HEK293T (cell line): ENCODE measurements at regions not wholly inside any gene's neighbourhood (a gene's known extent, or its start where the extent isn't known, plus 50 kb on each side); places are given as distances from the start of the nearest gene placed in this dataset.

ENCODE experiments used
- CTCF ChIA-PET: fragments of 350-600 bp; formaldehyde crosslinking; extraction: SDS; loops from one replicate; lab custom pipeline; 2021; ENCODE audit warnings: antibody characterized with exemption, inconsistent platforms; lab: Yijun Ruan, JAX
- POLR2A ChIA-PET: fragments of 350-600 bp; formaldehyde crosslinking; extraction: SDS; loops from one replicate; lab custom pipeline; 2020; ENCODE audit warnings: antibody characterized with exemption, inconsistent platforms; lab: Yijun Ruan, JAX
- DNase-seq: peaks from one replicate; pipeline ENCODE4 v3.0.0; 2012; ENCODE audit warnings: mixed read lengths; ENCODE audit errors: extremely low spot score
- ARNT ChIP-seq: fragments of 450-650 bp; IDR thresholded peaks from 2 replicates; pipeline ENCODE4 v1.6.1; 2017; ENCODE audit warnings: mild to moderate bottlenecking
- BHLHE40 ChIP-seq: fragments of 450-650 bp; IDR thresholded peaks from 2 replicates; pipeline ENCODE4 v1.6.1; 2016; ENCODE audit warnings: mild to moderate bottlenecking, moderate library complexity, borderline replicate concordance
- CTBP1 ChIP-seq: fragments of 450-650 bp; IDR thresholded peaks from 2 replicates; pipeline ENCODE4 v1.6.1; 2016; ENCODE audit warnings: borderline replicate concordance
- ELF4 ChIP-seq: fragments of 450-650 bp; IDR thresholded peaks from 2 replicates; pipeline ENCODE4 v1.6.1; 2017; ENCODE audit warnings: antibody characterized with exemption
- FOXA1 ChIP-seq: fragments of 450-650 bp; IDR thresholded peaks from 2 replicates; pipeline ENCODE4 v1.6.1; 2016; ENCODE audit warnings: mild to moderate bottlenecking
- FOXK2 ChIP-seq: fragments of 450-650 bp; IDR thresholded peaks from 2 replicates; pipeline ENCODE4 v1.6.1; 2016; ENCODE audit warnings: mild to moderate bottlenecking
- FOXM1 ChIP-seq: fragments of 450-650 bp; IDR thresholded peaks from 2 replicates; pipeline ENCODE4 v1.6.1; 2017; ENCODE audit warnings: mild to moderate bottlenecking, borderline replicate concordance
- HDGF ChIP-seq: fragments of 450-650 bp; IDR thresholded peaks from 2 replicates; pipeline ENCODE4 v1.6.1; 2017; ENCODE audit warnings: antibody characterized with exemption, borderline replicate concordance
- L3MBTL2 ChIP-seq: fragments of 450-650 bp; conservative IDR thresholded peaks from 2 replicates; pipeline ENCODE4 v1.6.1; 2016; ENCODE audit warnings: mild to moderate bottlenecking
- LEF1 ChIP-seq: fragments of 450-650 bp; IDR thresholded peaks from 2 replicates; pipeline ENCODE4 v1.6.1; 2017; ENCODE audit warnings: mild to moderate bottlenecking, borderline replicate concordance
- NFRKB ChIP-seq: fragments of 450-650 bp; IDR thresholded peaks from 2 replicates; pipeline ENCODE4 v1.6.1; 2016; ENCODE audit warnings: mild to moderate bottlenecking, moderate library complexity
- SP1 ChIP-seq: fragments of 450-650 bp; IDR thresholded peaks from 2 replicates; pipeline ENCODE4 v1.6.1; 2017
- SUZ12 ChIP-seq: fragments of 450-650 bp; IDR thresholded peaks from 2 replicates; pipeline ENCODE4 v1.6.1; 2016; ENCODE audit warnings: mild to moderate bottlenecking
- TARDBP ChIP-seq: fragments of 450-650 bp; IDR thresholded peaks from 2 replicates; pipeline ENCODE4 v1.6.1; 2016
- ZNF384 ChIP-seq: fragments of 450-650 bp; IDR thresholded peaks from 2 replicates; pipeline ENCODE4 v1.6.1; 2016
- TF ChIP-seq, protein P1 (sequence below): fragments of 450-650 bp; IDR thresholded peaks from 2 replicates; pipeline ENCODE4 v1.6.1; 2016

DNA sequence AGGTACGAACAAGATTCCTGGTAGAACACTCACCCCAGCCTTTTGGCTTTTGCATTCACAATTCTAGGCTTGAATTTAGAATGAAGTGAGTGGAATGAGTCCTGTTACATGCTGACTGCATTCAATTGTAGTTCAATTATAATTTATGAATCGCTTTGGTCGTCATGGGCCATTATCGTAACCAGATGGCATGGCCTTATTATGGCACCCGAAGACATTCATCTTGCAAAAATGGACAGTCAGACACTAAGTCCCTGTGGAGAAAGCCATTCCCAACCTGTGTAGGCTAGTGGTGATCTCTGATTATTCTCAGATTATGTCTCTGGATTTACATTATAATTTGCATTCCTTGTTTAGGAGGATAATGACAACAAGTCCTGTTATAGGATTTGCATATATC is 292.4 kb upstream of the NPSR1 start:
- TF ChIP-seq FOXA1 (no peak), BHLHE40 (no peak), ZNF384 (no peak), NFRKB (no peak), HDGF (no peak), ELF4 (no peak), ARNT (no peak), SP1 (no peak), LEF1 (no peak)
- TF ChIP-seq, protein P1, sequence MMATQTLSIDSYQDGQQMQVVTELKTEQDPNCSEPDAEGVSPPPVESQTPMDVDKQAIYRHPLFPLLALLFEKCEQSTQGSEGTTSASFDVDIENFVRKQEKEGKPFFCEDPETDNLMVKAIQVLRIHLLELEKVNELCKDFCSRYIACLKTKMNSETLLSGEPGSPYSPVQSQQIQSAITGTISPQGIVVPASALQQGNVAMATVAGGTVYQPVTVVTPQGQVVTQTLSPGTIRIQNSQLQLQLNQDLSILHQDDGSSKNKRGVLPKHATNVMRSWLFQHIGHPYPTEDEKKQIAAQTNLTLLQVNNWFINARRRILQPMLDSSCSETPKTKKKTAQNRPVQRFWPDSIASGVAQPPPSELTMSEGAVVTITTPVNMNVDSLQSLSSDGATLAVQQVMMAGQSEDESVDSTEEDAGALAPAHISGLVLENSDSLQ, result no peak
- CTCF ChIA-PET, result interaction anchor here (0.7 kb wide), 1 partner anchor 383 kb away, joined by 3 read pairs; no protein-coding TSS in a partner anchor
- DNase-seq, result no peak
- POLR2A ChIA-PET, result no interaction called here

- ChIA-PET CTCF (no interaction called here), POLR2A (no interaction called here)
- DNase-seq, result no peak
- TF ChIP-seq FOXM1, result no peak
- TF ChIP-seq HDGF, result no peak
- TF ChIP-seq FOXA1, result no peak
- TF ChIP-seq ZNF384, result no peak
- TF ChIP-seq L3MBTL2, result no peak
- no peak for TF ChIP-seq TARDBP
- TF ChIP-seq ELF4, result no peak
- no peak for TF ChIP-seq SP1
- TF ChIP-seq FOXK2, result no peak
- TF ChIP-seq LEF1, result no peak
- TF ChIP-seq, protein P1, result no peak
- no peak for TF ChIP-seq SUZ12
- no peak for TF ChIP-seq ARNT
- no peak for TF ChIP-seq NFRKB
- TF ChIP-seq BHLHE40, result no peak
- no peak for TF ChIP-seq CTBP1
Measured at GRCh38 chr7:34371922-34372321, 286.1 kb upstream of the NPSR1 start.

DNA sequence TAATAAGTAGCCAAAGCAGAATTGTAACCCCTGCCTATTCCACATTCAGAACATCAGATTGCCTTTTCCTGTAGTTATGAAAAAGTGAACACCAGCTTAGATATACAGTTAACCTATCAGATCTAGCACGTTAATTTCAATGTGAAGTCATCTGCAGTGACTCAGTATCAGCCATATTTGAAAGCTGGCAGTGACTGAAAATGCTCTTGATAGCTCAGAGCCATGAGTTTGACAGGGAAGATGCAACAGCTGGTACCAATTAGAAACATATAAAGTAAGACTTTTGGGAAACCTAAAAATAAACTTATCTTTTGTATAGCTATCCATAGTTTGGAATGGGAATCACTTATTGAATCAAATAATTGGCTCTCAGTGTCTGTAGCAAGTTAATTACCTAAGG is 284.1 kb upstream of the NPSR1 start:
- CTCF ChIA-PET, result no interaction called here
- POLR2A ChIA-PET, result no interaction called here
- DNase-seq, result no peak
- no peak for TF ChIP-seq L3MBTL2
- no peak for TF ChIP-seq SP1
- no peak for TF ChIP-seq ELF4
- TF ChIP-seq CTBP1, result no peak
- no peak for TF ChIP-seq HDGF
- TF ChIP-seq BHLHE40, result no peak
- TF ChIP-seq FOXA1, result no peak
- TF ChIP-seq, protein P1, result no peak
- TF ChIP-seq ARNT, result no peak
- TF ChIP-seq TARDBP, result no peak
- TF ChIP-seq ZNF384, result no peak
- no peak for TF ChIP-seq SUZ12
- no peak for TF ChIP-seq NFRKB

- no peak for DNase-seq
- POLR2A ChIA-PET, result no interaction called here
- CTCF ChIA-PET, result no interaction called here
- TF ChIP-seq CTBP1, result no peak
- no peak for TF ChIP-seq NFRKB
Measured at GRCh38 chr7:34382166-34382893, 275.7 kb upstream of the NPSR1 start.

DNA sequence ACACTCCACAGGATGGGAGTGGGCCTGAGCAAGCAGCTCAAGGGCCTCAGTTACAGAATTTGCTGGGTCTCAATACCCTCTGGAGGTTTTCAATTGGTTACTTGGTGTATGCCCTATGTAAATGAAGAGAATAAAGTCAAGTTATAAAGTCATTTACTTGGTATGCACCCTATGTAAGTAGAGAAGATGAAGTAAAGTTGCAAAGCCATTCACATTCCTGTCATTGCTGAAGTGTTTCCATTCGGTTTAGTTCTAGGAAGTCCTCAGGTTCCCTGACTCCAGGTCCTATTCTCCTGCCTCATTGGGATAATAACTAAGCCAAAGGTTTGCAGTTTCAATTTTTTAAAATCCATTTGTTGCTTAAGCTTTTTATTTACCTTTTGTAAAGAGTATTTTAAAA is 272.6 kb upstream of the NPSR1 start:
- CTCF ChIA-PET, result no interaction called here
- DNase-seq, result no peak
- POLR2A ChIA-PET, result no interaction called here
- TF ChIP-seq, protein P1, result no peak
- no peak for TF ChIP-seq ARNT

- ChIA-PET POLR2A (no interaction called here), CTCF (no interaction called here)
- DNase-seq, result no peak
- TF ChIP-seq NFRKB, result no peak
- no peak for TF ChIP-seq HDGF
- TF ChIP-seq FOXK2, result no peak
- TF ChIP-seq FOXM1, result no peak
- TF ChIP-seq ZNF384, result no peak
- no peak for TF ChIP-seq FOXA1
- no peak for TF ChIP-seq SUZ12
- no peak for TF ChIP-seq SP1
- no peak for TF ChIP-seq BHLHE40
- TF ChIP-seq CTBP1, result no peak
- no peak for TF ChIP-seq LEF1
- TF ChIP-seq, protein P1, result no peak
Measured at GRCh38 chr7:34389332-34390078, 268.5 kb upstream of the NPSR1 start.
